Hematopoietic multipotent progenitor cell treated with erythropoietin and hydrocortisone succinate and interleukin-3 and kit ligand, for 8 days (in vitro differentiated cells): ENCODE measurements at regions not wholly inside any gene's neighbourhood (a gene's known extent, or its start where the extent isn't known, plus 50 kb on each side); places are given as distances from the start of the nearest gene placed in this dataset.

ENCODE experiments used
- DNase-seq: peaks from one replicate; pipeline ENCODE4 v3.0.0-alpha.2; 2015

- no peak for DNase-seq
These were observed 291.8 kb downstream of the HAPSTR1 start for GRCh38 chr16:9383281-9383680.

- DNase-seq: no peak
These were observed 292.7 kb downstream of the HAPSTR1 start for GRCh38 chr16:9384141-9384540.

- DNase-seq: no peak
These were observed 298.2 kb downstream of the HAPSTR1 start for GRCh38 chr16:9389543-9390207.

- DNase-seq: no peak
These were observed 301.5 kb downstream of the HAPSTR1 start for GRCh38 chr16:9392956-9393355.

GRCh38 chr16:9393591-9393990 lies 302.1 kb downstream of the HAPSTR1 start:
- DNase-seq: no peak

GRCh38 chr16:9395958-9396359 lies 304.5 kb downstream of the HAPSTR1 start:
- no peak for DNase-seq

GRCh38 chr16:9399573-9399972 lies 308.1 kb downstream of the HAPSTR1 start:
- no peak for DNase-seq

- DNase-seq: no peak
These were observed 309.7 kb downstream of the HAPSTR1 start for GRCh38 chr16:9401173-9401572.

- DNase-seq: no peak
These were observed 310.9 kb downstream of the HAPSTR1 start for GRCh38 chr16:9402293-9402860.

DNA sequence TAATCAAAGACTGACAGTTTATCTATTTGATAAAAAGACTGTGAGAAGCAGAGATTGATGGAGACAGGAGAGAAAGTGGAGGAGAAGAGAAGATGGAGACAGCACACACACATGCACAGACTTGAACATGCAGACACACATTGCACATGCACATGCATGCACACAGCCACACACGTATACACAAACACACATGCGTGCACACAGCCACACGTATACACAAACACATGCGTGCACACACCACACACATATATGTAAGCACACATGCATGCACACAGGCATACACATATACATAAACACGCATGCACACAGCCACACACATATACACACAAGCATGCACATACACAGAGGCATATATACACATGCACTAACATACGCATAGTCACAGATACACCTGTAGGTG lies 313.4 kb downstream of the HAPSTR1 start:
- DNase-seq: no peak

DNA sequence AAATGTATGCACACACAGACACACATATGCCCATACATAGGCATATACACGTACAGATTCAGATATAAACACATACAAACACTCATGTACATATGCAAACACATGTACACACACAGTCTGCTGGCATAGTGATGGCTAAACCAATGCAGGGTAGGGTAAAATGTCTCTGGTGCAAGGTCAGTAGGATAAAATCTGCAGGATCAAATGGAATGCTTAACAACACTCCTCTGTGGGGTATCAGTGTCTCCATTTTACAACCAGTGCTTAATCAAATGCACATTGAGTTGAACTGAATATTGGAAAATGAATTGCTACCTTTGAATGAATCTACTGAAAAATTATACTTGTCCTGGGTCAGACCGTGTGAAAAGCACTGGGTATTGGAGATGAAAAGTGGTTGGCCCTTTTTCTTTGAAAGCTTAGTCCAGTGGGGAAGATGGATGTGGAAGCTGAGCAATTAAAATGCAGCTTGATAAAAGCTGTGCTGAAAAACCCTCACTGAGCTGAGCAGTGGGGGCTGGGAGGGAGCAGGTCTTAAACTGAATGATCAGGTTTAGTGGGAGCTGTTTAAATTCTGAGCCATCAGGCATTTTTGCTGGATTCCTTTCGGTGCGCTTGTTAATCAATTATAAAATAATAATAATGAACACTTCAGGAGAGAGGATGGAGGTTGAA lies 314.7 kb downstream of the HAPSTR1 start:
- DNase-seq: no peak

- no peak for DNase-seq
These were observed 315.8 kb downstream of the HAPSTR1 start for GRCh38 chr16:9407206-9407758.

DNA sequence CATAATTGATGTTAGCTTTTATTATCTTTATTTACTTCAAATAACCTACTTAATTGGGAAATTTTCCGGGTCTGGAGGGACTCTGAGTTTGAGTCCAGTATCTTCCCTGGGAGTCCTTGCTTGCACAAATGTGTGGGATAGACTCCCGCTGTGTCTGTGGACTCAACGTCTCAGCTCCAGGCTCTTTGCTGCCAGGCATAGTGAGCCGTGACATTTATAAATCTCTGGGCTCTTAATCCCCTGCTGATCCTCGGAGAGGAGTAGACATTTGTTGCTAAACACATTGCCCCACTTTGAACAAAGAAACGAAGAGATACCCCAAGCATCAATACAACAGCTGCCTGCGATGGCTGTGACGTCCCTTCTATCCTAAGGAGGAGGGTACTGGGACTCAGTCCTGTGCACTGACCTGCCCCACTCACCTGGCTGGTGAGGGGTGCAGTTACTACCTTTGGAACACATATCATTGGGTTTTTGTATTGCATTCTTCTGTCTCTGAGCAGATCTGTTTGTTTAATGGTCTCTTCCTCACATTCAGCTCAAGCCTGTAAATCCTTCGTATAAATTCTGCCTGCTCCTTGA lies 316.9 kb downstream of the HAPSTR1 start:
- DNase-seq: no peak

DNA sequence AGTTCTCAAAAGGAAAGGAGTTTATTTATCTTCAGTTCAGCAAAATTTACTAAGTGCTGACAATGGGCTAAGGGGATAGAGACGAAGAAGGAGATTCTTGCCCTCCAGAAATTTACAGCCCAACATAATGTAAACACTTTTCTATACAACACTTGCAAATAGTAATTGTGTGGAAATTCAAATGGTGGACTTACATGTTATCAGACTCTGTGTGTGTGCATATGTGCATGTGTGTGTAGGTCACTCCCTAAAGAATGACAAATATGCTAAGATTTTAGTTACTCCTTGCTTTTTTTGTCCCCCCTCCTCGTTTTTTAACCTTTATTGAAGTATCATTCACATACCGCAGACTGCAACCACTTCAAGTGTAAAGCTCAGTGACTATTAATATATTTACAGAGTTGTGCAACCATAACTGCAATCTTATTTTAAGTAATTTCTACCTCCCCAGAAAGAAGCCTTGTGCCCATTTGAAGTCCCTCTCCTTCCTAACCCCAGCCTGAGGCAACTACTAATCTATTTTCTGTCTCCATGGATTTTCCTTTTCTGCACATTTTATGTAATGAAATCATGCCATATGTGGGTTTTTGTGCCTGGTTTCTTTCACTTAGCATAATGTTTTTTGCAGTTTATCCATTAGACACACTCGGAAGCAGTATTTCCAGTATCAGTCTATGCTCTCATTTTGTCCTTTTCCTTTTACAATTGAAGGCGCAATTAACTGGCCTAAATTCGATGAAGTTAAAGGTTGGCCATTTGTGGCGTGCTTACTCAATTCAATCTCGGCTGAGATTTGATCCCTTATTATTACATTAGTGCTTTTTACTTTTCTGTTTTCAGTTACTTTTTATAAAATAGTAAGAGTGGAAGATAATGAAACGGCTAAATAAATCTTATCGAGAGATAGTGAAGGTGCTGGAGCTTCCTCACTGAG lies 318.4 kb downstream of the HAPSTR1 start:
- no peak for DNase-seq

DNA sequence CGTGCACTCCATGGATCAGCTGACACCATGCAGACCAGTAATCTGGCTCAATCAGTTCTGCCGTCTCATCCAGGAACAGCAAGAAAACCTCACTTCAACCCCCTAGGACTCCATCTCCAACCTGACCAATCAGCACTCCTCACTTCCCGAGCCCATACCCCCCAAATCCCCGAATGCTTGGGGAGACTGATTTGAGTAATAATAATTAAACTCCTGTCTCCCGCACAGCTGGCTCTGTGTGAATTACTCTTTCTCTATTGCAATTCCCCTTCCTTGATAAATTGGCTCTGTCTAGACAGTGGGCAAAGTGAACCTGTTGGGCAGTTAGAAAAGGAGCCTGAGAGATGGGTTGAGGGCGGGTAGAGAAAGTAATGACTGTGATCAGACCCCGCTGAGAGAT lies 320.0 kb downstream of the HAPSTR1 start:
- no peak for DNase-seq

DNA sequence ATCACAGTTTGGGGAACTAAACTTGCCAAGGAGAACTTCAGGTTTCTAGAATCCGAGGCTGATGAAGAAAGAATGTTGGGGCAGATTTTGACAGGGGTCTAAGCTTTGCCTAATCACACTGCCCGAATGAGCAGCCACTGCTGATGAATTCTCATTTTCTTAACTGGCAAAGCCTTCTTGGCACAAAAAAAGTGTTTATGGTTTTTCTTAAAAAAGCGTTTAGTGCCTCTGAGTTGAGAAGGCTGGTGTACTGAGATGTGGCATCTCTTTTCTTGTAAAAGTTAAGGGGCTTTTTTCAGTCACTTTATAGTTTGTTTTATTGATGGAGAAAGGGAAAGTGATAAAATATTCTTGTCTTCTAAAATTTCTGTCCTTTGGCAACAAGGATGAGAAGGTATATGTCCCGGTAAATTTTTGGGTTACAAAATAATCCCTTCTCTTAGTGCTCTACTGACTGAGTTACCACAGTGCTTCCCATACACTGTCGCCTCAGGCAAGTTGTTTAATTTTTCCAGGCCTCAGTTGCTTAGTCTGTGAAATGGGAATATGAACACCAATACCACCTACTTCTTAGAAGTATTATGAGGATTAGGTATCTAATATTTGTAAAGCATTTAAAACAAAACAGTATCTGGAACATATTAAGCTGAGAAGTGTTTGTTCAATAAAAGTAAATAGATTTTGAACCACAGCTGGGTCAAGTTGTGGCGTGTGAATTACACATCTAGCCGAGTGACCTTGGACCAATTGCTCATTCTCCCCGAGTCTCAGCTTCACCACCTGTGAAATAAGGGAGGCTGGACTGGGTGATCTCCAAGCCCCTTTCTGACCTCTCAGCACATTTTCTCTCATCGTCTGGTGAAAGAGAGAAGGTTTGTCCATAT lies 320.8 kb downstream of the HAPSTR1 start:
- no peak for DNase-seq

GRCh38 chr16:9412915-9413264 lies 321.4 kb downstream of the HAPSTR1 start:
- no peak for DNase-seq

- no peak for DNase-seq
These were observed 324.1 kb downstream of the HAPSTR1 start for GRCh38 chr16:9415545-9415944.

- no peak for DNase-seq
These were observed 326.5 kb downstream of the HAPSTR1 start for GRCh38 chr16:9417898-9418297.

- DNase-seq: no peak
These were observed 327.7 kb downstream of the HAPSTR1 start for GRCh38 chr16:9419161-9419560.

DNA sequence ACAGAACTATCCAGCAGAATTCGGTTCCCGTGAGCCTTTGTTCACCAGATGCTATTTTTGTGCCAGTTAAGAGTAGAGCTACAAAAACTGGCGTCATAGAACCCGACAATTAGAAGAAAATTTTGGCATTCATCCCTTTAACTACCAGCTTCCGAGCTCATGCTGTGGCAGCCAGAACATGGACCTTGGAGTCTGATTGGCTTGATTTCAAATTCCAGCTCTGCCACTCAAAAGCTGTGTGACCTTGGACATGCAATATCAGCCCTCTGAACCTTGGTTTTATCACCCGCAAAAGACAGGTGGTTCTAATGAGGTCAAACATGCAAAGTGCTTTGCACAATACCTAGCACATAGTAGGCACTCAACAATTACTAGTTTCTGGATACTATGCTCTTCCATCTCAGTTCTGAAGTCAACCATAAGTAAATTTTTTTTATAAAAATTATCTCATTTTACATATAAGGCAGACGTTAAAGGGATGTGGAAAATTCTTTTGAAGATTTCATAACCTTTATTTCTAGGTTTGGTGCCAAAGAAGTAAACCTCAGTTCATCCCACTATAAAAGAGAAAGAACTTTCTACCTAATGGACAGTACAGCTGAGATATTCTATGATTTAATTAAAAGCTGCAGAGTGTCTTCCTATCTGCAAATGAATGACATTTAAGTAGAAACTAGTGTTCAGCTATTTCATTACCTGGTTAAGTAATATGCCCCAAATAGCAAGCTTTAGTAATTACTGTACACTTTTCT lies 331.5 kb downstream of the HAPSTR1 start:
- DNase-seq: no peak
